A673 (cell line): ENCODE measurements at regions not wholly inside any gene's neighbourhood (a gene's known extent, or its start where the extent isn't known, plus 50 kb on each side); places are given as distances from the start of the nearest gene placed in this dataset.

Experiments used
- CTCF ChIP-seq: fragments of 300-800, 200-600 bp; sonication (generic); conservative IDR thresholded peaks from 2 replicates; pipeline ENCODE4 v1.5.1; 2017; ENCODE audit warnings: low read depth, mild to moderate bottlenecking, antibody characterized with exemption, low read length, moderate library complexity, mixed read lengths
- EZH2 ChIP-seq: fragments of 200-600 bp; sonication (generic); IDR thresholded peaks from 2 replicates; pipeline ENCODE4 v1.6.1; 2017; ENCODE audit warnings: borderline replicate concordance, low read depth, mild to moderate bottlenecking, mixed read lengths, antibody characterized with exemption, low read length; ENCODE audit not compliant: poor library complexity, severe bottlenecking

- TF ChIP-seq CTCF (no peak), EZH2 (no peak)
Measured at GRCh38 chr1:219726480-219727272, 113.8 kb upstream of the ZC3H11B start.
